AG20443 (cell line): ENCODE measurements at regions not wholly inside any gene's neighbourhood (a gene's known extent, or its start where the extent isn't known, plus 50 kb on each side); places are given as distances from the start of the nearest gene placed in this dataset.

Source experiments
- DNase-seq: peaks from one replicate; pipeline ENCODE4 v3.0.0; 2012; ENCODE audit warnings: low spot score, mixed read lengths

DNA sequence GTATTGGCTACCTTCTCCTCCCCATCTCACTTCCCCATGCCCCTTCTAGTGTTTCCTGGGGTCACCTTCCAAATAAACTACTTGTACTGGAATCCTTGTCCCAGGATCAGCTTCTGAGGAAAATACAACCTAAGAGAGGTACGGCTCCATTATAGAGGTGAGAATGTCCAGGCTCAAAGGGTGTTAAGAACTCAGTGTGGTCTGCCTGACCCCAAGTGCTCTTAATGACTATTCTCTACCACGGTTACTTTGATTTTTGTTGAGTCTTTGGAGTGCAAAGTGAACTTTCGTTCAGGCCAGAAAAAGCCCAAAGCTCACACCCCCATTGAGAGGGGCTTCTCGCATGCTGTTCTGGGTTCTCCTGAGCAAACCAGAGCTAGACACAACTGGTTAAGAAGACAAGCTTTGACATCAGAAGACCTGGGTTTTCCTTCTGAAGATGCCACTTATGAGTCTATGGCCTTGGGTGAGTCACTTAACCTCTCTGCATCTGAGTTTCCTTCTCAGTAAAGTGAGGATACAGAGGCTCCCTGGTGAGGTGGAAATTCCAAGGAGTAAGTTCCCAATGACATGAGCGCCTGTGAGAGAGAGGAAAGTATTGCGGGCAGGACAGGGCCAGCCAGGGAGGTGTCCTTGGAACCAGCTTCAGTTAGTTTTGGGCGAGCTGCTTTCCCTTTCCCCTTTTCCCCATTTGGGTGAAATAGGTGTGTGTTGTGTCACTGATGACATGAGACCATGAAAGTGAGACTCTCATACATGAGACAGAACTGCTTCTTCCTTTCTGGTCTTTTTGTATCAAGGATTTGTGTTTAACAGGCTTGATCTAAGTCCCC, 475.0 kb upstream of the PROK2 start:
- no peak for DNase-seq

DNA sequence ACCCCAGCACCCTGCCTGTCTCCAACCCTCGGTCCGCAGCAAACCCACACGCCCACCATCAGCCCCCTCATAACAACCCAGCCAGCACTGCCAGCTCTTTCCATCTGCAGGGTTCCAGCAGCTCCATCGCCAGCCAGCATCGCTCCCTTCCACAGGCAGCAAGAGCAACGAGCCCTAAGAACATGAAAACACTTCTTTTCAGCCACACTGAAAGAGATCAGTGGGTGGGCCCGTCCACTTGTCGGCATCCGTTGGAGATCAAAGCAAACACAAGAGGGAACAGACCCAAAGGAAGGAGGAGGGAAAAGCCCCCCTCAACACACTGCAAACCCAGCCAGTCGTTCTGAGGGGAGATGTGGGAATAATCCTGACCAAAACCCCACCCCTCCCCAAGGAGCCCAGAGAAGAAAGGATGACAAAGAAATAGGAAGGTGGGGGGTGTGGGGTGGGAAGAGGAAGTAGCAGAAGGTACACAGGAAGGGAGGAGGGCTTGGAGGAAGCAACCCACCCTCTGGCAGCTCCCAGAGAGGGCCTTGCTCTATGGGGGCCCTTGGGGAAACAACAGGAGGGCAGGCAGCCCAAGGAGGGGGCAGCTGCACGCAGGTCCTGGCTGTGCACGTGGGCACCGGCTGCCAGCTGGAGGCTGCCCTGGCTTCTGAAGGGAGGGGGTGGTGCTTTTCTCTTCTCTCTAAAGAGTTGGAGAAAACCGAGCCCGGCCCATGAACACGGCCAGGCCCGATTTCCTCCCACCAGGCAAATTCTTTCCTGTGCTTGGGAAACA, 473.6 kb upstream of the PROK2 start:
- no peak for DNase-seq

DNA sequence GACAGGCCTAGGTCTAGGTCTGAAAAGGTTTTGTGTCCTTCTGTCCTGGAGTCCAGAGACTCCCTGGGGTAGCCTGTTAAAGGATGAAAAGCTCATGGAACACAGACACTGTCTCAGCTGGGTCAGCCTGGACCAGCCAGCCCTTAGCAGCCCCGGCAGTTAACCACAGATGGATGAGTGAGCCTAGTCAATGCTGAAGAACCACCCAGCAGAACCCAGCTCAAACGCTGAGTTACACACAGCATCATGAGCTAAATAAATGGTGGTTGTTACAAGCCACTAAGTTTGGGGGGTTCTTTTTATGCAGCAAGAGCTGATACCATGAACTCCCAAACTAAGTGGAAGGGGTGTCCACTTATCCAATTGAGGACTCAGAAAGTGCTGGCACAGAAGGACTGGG, 472.8 kb upstream of the PROK2 start:
- DNase-seq: no peak

DNA sequence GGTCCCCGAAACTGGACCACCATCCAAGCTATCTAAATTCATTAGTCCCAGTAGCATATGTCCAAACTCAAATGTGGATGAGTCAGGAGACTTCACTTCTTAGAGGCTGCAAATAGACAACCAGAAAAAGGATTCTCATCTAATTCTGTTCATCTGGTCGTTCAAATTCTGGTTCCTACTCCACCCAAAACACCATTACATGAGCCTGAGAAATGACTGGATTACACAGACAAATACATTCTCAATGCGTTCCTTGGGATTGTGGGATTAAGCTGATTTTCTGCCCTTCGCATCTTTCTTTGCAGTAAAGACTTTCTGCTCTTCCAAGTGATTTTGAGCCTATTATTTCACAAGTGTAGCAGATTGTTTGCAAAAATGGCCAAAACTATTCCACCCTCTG, 472.3 kb upstream of the PROK2 start:
- no peak for DNase-seq

DNA sequence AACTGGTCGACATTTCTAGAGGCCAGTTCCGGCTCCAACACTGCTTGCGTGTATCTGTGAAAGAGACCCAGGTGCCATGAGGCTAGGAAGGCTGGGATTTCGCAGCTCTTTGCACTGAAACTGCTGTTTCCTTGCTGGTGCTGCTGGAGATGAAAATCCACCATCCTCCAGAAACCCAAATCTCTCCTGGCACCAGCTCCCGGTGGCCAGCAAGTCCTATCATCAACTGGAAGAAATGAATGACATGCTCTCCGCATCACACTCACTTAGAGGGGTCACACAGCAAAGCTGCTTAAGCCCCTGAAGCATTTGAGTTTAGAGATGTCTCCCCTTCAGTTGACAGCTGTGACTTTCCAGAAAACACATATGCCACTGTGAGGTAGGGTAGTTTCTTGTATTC, 471.8 kb upstream of the PROK2 start:
- DNase-seq: no peak

DNA sequence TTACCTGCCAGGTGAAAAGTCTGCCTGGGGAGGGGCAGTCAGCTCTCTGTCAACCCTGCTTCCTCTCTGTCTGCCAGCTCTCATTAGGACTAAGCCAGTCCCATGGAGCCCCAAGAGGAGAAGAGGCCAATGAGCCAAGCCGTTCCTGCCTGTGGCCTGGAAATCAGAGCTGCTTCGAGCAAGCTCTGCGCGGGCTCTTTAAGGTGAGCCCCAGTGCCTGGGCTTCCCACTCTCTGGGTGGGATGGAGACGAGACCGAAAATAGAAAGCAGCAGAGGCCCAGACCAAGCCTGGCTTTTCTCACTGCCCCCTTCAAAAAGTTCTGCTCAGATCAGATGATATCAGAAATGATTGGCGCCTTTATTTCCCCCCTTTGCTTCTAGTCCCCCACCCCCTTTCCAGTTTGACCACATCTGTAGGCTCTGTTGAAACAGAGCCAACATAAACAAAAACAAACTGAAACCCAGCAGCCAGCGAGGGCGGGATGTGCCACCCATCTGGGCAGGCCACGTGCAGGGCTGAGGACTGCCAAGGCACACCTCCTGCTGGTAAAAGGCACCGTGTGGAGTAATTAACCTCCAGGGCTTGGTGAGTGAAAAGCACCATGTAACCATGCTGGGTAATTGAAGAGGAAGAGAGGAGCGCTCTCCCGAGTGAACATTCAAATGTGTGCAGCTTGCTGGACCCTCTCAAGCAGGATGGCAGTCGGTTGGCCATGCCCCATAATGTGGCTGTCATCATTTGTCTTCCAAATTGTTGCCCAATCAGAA, 471.0 kb upstream of the PROK2 start:
- DNase-seq: peak; percentile 40

DNA sequence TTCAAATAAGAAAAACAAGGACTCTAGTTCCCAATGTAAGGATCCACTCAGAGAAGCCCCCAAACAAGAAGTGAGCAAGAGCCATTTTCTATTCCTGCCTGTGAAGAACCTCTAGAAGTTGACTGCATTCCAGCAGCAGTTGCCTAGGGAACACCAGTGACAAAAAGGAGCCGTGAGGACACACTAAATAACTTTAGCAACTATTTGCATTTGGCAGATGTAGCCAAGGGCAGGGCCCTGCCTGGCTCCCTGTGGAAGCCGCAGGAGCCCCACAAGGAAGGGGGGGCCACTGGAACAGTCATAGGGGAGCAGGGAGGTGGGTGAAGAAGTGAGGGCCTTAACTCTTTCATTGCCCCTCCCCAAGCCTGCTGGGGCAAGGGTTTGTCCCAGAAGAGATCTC, 470.2 kb upstream of the PROK2 start:
- DNase-seq: peak; percentile 92

DNA sequence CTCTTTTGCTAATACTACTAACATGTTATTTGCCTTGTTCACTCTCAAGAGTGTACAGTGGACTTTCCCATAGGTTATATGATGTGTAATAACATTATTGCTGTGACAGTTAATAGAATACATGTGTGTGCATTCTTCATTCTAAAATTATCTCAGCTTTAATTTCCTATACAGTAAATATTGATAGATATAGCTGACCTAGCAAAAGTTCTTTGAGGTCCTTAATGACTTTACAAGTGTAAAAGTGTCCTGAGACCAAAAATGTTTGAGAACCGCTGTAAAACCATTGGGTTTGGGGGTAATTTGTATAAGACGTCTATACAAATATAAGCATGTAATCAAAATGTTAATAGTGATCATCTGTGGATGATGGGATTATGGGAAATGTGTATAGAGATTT, 469.5 kb upstream of the PROK2 start:
- DNase-seq: no peak

DNA sequence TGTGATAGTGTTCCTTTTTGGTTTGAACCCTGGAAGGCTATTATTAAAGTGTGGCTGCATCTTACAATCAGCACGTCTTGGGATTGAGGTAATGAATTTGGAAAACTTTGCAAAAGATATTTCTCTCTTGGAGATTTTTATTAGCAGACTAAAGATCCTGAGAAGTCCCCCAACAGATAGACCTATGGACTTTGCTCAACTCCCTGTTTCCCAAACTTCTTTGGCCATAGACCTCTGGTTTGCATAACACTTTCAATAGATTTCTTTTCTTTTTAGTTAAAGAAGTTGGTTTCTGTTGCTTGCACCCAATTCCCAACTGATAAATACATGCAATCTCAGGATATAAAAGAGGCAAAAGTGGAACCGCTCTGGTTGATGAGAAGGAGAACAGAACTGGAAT, 465.8 kb upstream of the PROK2 start:
- DNase-seq: no peak

DNA sequence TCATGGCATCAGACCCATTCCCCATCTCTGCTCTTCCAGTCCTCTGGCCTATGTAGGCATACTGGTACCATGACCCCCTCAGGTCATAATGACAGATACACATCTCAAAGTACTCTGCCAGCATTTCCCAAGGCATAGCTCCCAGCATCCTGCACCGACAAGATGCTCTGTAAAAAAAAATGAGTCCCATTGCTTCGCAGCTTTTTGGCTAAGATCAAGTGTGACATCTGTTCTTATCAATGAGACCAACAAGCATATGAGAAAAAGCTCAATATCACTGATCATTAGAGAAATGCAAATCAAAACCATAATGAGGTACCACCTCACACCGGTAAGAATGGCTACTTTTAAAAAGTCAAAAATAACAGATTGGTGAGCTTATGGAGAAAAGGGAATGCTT, 463.9 kb upstream of the PROK2 start:
- DNase-seq: no peak

DNA sequence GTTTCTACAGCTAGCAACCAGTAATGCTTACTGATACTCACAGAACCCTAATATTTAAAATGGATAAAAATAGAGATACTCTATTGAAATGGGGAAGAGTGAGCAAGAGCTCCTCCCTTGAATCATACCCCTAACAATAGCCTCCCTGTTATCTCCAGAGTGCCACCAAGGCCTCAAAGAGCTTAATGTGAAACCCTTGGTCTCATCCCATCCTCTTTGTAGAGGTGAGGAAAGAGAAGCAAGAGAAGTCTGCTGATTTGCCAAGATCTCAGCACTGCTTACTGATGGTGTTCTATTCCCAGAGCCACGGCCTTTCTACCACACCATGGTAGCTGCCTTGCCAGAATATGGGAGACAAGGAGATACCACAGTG, 463.4 kb upstream of the PROK2 start:
- DNase-seq: no peak

DNA sequence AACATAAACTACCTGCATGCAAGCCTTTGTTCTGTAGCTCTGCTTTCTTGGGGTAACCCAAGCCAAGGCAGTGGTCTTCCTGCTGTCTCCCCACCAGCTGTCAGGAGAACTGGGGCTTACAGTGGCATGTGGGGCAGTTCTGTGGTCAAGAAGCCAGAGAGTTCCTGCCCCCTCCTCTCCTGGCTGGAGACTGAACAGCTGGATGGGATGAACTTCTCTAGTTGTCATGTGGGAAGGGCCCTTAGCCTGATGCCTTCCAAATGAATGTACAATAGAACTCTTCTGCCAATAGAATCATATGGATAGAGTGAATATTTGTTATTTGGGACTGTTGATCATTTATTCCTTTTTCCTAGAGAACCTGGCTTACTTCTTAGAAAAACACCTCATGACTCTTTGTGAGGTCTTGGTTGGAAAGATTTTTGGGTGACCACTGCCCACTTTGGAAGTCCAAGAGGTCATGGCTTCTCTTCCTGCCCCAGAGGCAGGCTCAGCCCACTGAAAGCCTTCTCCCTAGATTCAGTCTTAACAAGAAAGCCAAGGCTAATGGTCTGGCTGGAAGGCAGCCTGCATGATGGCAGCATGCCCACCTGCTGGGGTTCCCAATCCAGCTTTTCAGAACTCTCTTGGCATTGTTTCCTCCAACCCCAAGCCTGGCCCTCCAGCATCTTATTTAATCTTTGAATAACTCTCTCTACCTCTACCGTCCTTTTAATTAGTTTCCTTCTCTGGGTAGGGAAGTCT, 462.9 kb upstream of the PROK2 start:
- DNase-seq: no peak

DNA sequence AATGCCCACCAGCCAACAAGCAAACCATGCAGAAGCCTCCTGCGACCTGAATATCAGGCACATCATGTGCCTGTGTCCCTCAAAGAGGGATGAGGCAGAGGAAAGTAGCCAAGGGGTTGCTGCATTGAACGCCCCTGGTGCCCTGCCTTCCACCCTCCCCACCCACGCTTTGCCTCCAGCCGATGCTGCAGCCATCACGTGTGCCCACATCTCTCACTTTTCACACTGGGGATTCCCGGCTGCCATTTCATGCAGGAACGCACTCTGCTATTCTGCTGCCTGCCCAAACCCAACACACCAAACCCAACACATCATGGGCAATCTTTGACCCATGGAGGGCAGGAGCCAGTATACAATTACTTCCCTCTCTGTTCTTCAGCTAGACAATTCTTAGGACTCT, 462.2 kb upstream of the PROK2 start:
- no peak for DNase-seq

DNA sequence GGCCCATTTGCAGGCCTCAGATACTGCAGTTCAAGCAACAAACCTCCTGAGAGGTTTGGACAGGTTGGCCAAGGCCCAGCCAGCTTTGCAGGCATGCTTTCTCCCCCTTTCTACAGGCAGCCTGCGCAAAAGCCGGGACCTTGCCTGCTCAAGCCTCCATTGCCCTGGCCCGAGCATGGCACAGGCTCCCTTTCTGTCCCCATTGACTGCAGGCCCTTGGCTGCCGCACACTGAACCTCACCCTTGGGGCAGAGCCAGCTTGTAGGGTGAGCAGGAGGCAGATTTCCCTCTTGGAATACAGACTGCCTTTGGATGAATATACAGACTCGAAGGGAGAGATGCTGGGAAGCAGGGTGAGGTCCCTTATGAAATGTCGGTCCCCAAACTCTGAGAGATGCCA, 461.7 kb upstream of the PROK2 start:
- DNase-seq: no peak

DNA sequence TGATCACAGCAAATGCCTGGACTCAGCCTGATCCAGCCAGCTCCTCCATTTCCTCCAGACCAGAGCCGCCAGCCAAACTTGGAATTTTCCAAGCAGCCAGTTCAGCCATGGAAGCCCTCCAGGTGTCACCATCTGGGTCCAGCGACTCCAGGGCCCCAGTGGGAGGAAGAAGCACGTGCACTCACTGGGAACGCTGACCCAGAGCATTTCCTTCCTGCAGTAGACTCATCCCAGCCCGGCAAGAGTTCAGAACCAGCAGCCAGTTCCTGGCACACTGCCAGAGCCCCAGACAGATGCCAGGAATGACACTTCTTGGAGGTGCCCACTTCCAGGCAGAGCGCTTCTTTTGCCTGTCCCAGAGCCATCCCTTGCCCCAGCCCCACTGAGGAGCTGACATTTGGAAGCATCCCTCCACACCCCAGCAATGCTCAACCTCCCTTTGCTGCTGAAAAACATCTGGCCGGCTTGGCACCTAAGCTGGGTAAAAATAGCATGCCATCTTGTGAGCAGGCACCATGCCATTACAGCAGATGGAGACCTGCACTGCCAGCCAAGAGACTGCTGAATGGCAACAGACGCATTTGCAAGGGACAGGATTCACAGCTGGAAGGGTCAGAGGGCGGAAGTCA, 460.3 kb upstream of the PROK2 start:
- DNase-seq: peak; percentile 38

DNA sequence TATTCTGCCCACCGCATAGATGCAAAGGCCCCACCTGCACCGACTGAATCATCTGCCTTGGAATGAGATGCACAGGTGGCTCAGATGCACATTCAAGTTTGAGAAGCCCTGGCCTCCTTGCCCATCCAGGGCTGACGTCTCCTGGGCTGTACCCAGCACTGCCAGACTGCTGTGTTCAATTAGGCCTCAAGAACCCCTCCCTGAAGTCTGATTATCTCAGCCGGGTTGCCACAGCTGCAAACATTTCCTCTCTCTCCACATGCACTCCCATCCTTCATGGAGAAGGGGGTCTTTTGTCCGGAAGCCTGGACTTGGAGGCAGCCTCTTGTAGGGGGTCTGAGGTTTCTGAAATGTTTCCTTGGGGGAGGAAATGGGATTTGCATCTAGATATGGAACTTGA, 459.4 kb upstream of the PROK2 start:
- no peak for DNase-seq

DNA sequence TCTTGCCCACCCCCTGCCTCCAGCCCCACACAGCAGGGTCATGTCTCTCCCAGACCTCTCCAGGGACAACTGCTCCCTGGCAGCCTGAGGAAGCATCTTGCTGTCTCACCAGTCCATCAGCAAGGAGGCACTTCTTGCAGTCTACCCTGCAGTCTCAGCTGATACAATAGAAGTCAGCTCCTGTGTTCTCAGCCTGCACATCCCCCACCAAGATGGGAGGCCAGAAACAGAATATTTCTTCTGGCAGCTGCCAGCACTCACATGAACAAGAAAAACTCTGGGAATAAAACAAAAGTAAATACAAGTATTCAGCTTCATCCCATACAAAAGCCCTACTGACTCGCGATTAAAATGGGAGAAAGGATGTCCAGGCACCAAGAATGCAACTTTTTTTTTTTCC, 457.4 kb upstream of the PROK2 start:
- no peak for DNase-seq

DNA sequence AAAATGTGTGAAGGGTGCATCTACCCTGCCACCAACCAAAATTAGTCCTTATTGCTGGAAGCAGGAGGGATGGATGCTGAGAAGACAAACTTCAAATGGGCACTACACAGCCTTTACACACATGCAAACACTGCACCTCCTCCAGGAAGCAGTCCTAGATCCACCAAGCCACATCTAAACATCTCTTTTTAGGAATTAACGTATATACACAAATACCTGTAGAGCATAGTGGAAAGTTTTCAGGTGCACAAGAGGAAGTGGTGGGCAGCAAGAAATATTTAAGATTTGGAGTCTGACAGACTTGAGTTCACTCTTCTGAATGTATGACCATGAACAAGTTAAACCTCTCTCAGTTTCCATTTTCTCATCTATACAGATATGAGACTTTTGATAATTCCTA, 456.6 kb upstream of the PROK2 start:
- no peak for DNase-seq

DNA sequence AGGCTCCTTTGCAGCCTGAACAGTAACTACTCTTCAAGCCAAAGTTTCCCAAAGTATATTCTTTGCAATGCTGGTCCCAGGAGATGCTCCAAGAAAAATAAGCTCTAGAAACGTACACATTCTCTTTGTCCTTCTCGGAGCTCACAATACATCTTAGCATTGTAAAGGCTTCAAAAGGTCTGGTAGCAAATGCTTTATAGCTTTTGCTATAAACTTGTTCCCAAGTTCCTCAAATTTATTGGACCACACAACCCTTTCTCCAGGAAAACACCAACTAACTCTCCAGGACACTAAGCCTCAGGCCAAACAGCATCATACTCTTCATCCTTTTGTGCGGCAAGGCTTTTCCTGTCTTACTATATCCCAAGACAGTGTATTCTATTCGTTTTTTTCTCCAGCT, 455.6 kb upstream of the PROK2 start:
- no peak for DNase-seq

DNA sequence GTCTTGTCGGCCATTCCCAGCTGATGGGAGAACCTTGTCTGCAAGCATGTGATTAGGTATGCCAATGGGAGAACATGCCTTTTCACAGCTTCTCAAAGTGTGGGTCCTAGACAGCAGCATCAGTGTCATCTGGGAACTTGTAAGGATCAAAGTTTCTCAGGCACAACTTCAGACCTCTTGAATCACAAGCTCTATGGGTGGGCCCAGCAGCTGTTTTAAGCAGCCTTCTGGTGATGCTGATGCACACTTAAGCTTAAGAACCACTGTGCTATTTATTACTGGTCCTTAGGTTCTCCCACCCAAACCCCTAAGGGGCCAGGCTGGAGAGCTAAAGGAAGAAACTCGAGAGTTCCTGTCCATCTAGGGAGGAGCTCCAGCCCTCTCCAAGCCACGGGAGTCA, 453.9 kb upstream of the PROK2 start:
- no peak for DNase-seq

DNA sequence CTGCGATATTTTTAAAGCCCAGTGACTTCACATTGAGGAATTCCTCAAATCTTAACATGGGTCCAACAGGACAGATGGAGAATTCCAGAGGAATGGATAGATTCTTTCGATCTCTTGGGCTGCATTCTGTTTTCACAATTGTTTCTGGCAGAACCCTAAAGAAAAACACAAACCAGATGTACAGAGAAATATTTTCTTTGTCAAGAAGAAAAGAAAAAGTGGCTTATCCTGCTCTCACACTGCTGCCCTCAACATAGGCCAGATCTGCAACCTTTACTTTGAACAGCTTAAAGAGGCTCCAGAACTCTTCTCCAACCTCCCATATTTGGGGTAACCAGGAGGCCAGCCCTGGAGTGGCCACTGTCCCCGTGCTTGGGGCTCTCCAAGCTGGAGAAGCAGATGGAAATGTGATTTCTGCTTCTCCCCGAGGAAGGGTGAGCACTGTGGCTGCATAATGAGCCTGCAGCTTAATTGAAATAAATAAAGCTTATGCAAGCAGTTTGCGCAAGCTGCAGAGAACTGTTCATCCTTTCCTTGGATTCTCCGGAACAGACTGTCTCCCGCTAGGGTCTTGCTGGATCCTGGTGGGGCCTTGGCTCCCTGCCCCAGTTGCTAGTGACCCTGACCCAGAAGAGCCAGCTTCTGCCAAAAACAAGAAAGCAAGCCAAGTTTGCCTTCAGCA, 453.2 kb upstream of the PROK2 start:
- peak; percentile 49 for DNase-seq
